Sigmoid colon (tissue), 4 donors: ENCODE measurements at regions not wholly inside any gene's neighbourhood (a gene's known extent, or its start where the extent isn't known, plus 50 kb on each side); places are given as distances from the start of the nearest gene placed in this dataset.

ENCODE experiments used
- EP300 ChIP-seq, 4 donors: sonication (generic); formaldehyde crosslinking; IDR thresholded peaks; one replicate each; pipeline ENCODE4 v1.6.1; 2017; ENCODE audit warnings: antibody characterized with exemption in 4 of 4
- POLR2A ChIP-seq, 2 donors: fragments of 450-650 bp; IDR thresholded peaks; one replicate each; pipeline ENCODE4 v1.6.1; 2016; ENCODE audit warnings: antibody characterized with exemption in 2 of 2, mild to moderate bottlenecking in 2 of 2, moderate library complexity in 2 of 2
- POLR2AphosphoS5 ChIP-seq, 4 donors: sonication (generic); formaldehyde crosslinking; IDR thresholded peaks; one replicate each; pipeline ENCODE4 v1.6.1; 2017; ENCODE audit warnings: antibody characterized with exemption in 4 of 4
- TF ChIP-seq, protein P1 (sequence below), 4 experiments: fragments of 450-650 bp in 3 of 4; fragments of 200-600 bp in 1 of 4; IDR thresholded peaks; one replicate each; pipeline ENCODE4 v1.5.1; 2016 to 2019; ENCODE audit warnings: antibody characterized with exemption in 4 of 4, mild to moderate bottlenecking in 3 of 4, moderate library complexity in 2 of 4

DNA sequence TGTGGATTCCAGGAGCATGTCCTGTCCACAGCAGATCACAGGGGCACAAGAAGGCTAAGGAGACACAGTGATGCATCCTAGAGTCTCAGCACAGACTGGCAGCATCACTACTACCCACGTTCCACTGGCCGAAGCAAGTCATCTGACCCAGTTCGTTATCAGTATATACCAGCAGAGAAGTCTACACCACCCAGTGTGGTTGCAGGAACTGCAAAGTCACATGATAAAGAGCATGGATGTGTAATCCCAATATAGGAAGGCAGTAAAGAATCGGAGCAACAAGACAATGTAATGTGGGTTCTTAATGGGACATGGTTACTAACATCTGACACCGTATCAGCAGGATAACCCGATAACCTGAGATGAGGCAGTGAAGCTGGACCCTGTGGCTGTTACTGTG, 246.6 kb downstream of the RRAGC start:
- TF ChIP-seq POLR2A (IDR thresholded peaks at IDR 0.05) (no peak), POLR2AphosphoS5 (IDR thresholded peaks at IDR 0.05) (no peak), EP300 (IDR thresholded peaks at IDR 0.05) (no peak)
- TF ChIP-seq, protein P1, sequence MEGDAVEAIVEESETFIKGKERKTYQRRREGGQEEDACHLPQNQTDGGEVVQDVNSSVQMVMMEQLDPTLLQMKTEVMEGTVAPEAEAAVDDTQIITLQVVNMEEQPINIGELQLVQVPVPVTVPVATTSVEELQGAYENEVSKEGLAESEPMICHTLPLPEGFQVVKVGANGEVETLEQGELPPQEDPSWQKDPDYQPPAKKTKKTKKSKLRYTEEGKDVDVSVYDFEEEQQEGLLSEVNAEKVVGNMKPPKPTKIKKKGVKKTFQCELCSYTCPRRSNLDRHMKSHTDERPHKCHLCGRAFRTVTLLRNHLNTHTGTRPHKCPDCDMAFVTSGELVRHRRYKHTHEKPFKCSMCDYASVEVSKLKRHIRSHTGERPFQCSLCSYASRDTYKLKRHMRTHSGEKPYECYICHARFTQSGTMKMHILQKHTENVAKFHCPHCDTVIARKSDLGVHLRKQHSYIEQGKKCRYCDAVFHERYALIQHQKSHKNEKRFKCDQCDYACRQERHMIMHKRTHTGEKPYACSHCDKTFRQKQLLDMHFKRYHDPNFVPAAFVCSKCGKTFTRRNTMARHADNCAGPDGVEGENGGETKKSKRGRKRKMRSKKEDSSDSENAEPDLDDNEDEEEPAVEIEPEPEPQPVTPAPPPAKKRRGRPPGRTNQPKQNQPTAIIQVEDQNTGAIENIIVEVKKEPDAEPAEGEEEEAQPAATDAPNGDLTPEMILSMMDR (IDR thresholded peaks at IDR 0.05): no peak
